ENCODE measurements at regions not wholly inside any gene's neighbourhood (a gene's known extent, or its start where the extent isn't known, plus 50 kb on each side); places are given as distances from the start of the nearest gene placed in this dataset.

DNA sequence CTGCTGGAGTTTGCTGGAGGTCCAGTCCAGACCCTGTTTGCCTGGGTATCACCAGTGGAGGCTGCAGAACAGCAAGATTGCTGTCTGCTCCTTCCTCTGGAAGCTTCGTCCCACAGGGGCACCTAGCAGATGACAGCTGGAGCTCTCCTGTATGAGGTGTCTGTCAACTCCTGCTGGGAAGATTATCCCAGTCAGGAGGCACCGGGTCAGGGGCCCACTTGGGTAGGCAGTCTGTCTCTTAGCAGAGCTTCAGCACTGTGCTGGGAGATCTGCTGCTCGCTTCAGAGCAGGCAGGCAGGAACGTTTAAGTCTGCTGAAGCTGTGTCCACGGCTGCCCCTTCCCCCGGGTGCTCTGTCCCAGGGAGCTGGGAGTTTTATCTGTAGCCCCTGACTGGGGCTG lies 96.8 kb upstream of the SLC35F1 start:
- TF ChIP-seq, protein P1, sequence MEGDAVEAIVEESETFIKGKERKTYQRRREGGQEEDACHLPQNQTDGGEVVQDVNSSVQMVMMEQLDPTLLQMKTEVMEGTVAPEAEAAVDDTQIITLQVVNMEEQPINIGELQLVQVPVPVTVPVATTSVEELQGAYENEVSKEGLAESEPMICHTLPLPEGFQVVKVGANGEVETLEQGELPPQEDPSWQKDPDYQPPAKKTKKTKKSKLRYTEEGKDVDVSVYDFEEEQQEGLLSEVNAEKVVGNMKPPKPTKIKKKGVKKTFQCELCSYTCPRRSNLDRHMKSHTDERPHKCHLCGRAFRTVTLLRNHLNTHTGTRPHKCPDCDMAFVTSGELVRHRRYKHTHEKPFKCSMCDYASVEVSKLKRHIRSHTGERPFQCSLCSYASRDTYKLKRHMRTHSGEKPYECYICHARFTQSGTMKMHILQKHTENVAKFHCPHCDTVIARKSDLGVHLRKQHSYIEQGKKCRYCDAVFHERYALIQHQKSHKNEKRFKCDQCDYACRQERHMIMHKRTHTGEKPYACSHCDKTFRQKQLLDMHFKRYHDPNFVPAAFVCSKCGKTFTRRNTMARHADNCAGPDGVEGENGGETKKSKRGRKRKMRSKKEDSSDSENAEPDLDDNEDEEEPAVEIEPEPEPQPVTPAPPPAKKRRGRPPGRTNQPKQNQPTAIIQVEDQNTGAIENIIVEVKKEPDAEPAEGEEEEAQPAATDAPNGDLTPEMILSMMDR (conservative IDR thresholded peaks at IDR 0.05 in 1 of 2, IDR thresholded peaks at IDR 0.05 in 1 of 2; ENCODE audit: extremely low read depth in 1 of 2, insufficient read depth in 1 of 2, low read depth in 1 of 2, low read length in 2 of 2) = no peak
- no peak for TF ChIP-seq EZH2 (IDR thresholded peaks at IDR 0.05; ENCODE audit: borderline replicate concordance, low read length)
